Nephron progenitor cell (in vitro differentiated cells): ENCODE measurements at regions not wholly inside any gene's neighbourhood (a gene's known extent, or its start where the extent isn't known, plus 50 kb on each side); places are given as distances from the start of the nearest gene placed in this dataset.

Experiments used
- DNase-seq: peaks from one replicate; pipeline ENCODE4 v3.0.0; 2021
- H3K27ac Mint-ChIP-seq: 2 replicates; pipeline ENCODE4 v1.8.0; 2021; ENCODE audit warnings: mild to moderate bottlenecking, moderate library complexity, mixed read lengths
- H3K27me3 Mint-ChIP-seq: 2 replicates; pipeline ENCODE4 v1.8.0; 2021; ENCODE audit warnings: mild to moderate bottlenecking, low read depth, mixed read lengths; ENCODE audit not compliant: poor library complexity
- H3K36me3 Mint-ChIP-seq: 2 replicates; pipeline ENCODE4 v1.8.0; 2021; ENCODE audit warnings: low read depth, mixed read lengths
- H3K4me1 Mint-ChIP-seq: 2 replicates; pipeline ENCODE4 v1.8.0; 2021; ENCODE audit warnings: mixed read lengths
- H3K4me3 Mint-ChIP-seq: 2 replicates; pipeline ENCODE4 v1.8.0; 2021; ENCODE audit warnings: mild to moderate bottlenecking, moderate library complexity, mixed read lengths
- H3K9me3 Mint-ChIP-seq: 2 replicates; pipeline ENCODE4 v1.8.0; 2021; ENCODE audit warnings: mild to moderate bottlenecking, moderate library complexity, mixed read lengths
- CTCF ChIP-seq: fragments of 200-600 bp; sonication (generic); IDR thresholded peaks from 2 replicates; pipeline ENCODE4 v1.5.0; 2021; ENCODE audit warnings: antibody characterized with exemption

GRCh38 chr17:65360961-65361552, 200.4 kb downstream of the AXIN2 start:
- no peak for DNase-seq
- H3K4me3 Mint-ChIP-seq: no peak overlapping the region
- peaks cover 13% of the 10 kb centered on the region for H3K9me3 Mint-ChIP-seq
- peaks cover 4% of the 10 kb centered on the region for H3K36me3 Mint-ChIP-seq
- no peak for TF ChIP-seq CTCF
- H3K27ac Mint-ChIP-seq: no peak overlapping the region
- no peaks in the 10 kb centered on the region for H3K27me3 Mint-ChIP-seq
- peaks cover 53% of the 10 kb centered on the region for H3K4me1 Mint-ChIP-seq

- Mint-ChIP-seq H3K36me3 (no peaks in the 10 kb centered on the region), H3K27me3 (no peaks in the 10 kb centered on the region), H3K4me1 (peaks cover 37% of the 10 kb centered on the region), H3K9me3 (peaks cover 4% of the 10 kb centered on the region), H3K4me3 (no peak overlapping the region), H3K27ac (no peak overlapping the region)
- DNase-seq: no peak
- TF ChIP-seq CTCF: no peak
Measured at GRCh38 chr17:65359016-65359415, 202.4 kb downstream of the AXIN2 start.

- Mint-ChIP-seq H3K4me1 (peaks cover 19% of the 10 kb centered on the region), H3K9me3 (no peaks in the 10 kb centered on the region), H3K27ac (no peak overlapping the region), H3K27me3 (no peaks in the 10 kb centered on the region), H3K4me3 (no peak overlapping the region), H3K36me3 (no peaks in the 10 kb centered on the region)
- no peak for DNase-seq
- no peak for TF ChIP-seq CTCF
Measured at GRCh38 chr17:65356536-65356935, 204.9 kb downstream of the AXIN2 start.

- Mint-ChIP-seq H3K4me3 (no peak overlapping the region), H3K27ac (no peak overlapping the region), H3K27me3 (no peaks in the 10 kb centered on the region), H3K36me3 (peaks cover 4% of the 10 kb centered on the region), H3K4me1 (peaks cover 8% of the 10 kb centered on the region), H3K9me3 (peaks cover 9% of the 10 kb centered on the region)
- TF ChIP-seq CTCF: no peak
- DNase-seq: no peak
Measured at GRCh38 chr17:65355246-65355645, 206.2 kb downstream of the AXIN2 start.

GRCh38 chr17:65349916-65350315, 211.5 kb downstream of the AXIN2 start:
- Mint-ChIP-seq H3K4me1 (peaks cover 22% of the 10 kb centered on the region), H3K27ac (no peak overlapping the region), H3K36me3 (peaks cover 11% of the 10 kb centered on the region), H3K9me3 (peaks cover 24% of the 10 kb centered on the region), H3K4me3 (no peak overlapping the region), H3K27me3 (no peaks in the 10 kb centered on the region)
- no peak for DNase-seq
- TF ChIP-seq CTCF: no peak

- Mint-ChIP-seq H3K4me3 (no peak overlapping the region), H3K36me3 (peaks cover 11% of the 10 kb centered on the region), H3K27me3 (no peaks in the 10 kb centered on the region), H3K27ac (no peak overlapping the region), H3K4me1 (peaks cover 22% of the 10 kb centered on the region), H3K9me3 (peaks cover 25% of the 10 kb centered on the region)
- no peak for TF ChIP-seq CTCF
- no peak for DNase-seq
Measured at GRCh38 chr17:65346166-65346565, 209.0 kb downstream of the RGS9 start.
